ENCODE measurements at regions not wholly inside any gene's neighbourhood (a gene's known extent, or its start where the extent isn't known, plus 50 kb on each side); places are given as distances from the start of the nearest gene placed in this dataset.
"Not testable (repeated sequence)": the region's sequence is repeated elsewhere in the genome, so short reads cannot be mapped to it uniquely, and the experiment has no call there.

DNA sequence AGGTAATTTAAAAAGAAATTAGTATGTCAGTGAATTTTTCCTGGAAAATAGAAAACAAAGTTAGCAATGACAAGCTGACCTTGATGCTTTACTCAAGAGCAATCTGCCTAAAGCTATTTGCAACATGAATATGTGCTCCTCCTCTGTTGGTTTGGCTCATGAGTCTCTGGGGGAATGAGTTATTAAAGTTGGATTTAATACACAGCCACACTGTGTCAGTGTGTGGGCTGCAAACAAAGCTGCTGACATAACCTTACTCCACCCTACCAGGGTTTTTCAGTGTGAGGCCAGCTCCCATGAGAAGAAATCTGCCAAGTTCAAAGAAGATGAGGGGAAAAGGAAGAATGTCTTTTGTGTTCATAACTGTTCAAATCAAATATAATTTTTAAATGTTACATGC lies 280.5 kb downstream of the TLL1 start:
- DNase-seq (ENCODE audit: low spot score), result no peak

DNA sequence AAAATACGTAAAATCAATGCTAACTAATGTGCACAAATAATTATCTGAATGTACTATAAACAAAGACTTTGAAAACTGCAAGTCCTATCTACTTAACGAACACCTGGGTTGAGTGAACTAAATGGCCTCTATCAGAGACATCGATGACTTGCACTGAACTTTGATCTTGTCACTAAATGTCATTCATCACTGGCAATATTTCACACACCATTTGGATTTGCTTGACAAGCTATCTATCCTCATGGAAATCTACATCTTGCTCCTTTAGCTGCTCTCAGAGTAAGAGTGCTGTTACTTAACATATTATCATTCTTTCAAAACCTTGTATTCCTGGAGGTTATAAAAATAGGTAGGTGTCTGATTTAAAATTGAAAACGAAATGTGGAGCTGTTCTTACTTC lies 289.3 kb downstream of the TLL1 start:
- no peak for DNase-seq (ENCODE audit: low spot score)

DNA sequence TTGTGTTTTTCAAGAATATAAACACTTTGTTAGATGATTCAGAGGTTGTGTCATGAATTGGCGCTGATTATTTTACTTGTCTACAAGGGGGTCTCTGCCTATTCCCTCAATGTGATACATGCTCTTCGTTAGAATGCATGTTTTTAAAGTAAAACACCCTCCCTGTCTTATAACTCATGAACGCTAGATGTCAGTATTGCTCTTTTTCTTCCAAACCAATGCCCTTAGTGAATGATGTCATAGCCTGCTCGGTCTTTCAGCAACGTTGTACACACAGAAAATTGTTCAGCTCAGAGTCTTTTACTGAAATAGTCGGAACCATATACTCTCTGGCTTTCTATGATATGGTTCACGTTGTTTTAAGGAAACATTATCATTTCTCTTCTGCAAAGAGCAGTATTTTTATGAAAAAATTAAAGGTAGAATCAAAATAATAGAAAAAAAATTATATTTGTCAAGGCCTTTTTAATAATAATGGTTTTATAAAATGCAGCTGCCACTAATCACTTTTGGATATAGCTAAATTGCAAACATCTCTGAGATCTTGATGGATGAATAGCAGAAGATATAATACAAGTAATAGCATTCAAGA lies 292.9 kb downstream of the TLL1 start:
- DNase-seq (ENCODE audit: low spot score), result no peak

DNA sequence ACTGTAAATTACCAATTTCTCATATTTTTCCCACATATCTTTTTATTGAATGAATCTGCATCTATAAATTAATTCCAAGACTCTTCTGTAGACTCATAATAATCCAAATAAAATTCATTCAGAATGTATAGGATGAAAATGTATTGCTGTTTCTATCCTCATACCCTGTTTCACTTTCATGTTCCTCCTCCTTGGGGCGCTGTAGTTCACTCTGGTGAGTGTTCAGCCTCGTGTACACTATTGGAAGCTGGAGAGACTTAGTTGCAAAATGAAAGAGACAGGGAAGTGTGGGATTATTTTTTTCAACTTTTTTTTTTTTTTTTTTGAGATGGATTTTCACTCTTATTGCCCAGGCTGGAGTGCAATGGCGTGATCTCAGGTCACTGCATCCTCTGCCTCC lies 296.1 kb downstream of the TLL1 start:
- no peak for DNase-seq (ENCODE audit: low spot score)

DNA sequence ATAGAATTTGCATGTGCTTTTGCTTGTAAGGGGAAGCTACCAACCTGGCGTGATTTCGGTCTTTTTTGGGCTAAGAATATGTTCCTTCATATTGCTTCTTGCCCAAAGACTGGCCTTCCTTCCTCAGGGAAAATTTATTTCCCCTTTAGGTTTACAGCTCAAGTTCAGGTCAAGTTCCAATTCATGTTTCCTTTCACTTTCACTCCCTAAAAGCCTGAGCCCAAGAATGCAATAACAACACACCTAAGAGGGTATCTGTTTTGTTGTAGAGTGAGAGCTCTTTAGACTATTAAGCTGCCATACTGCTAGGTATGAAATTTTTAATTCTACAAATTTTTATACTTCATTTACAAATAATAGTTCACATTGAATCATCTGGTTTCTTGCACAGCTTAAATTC lies 299.6 kb downstream of the TLL1 start:
- no peak for DNase-seq (ENCODE audit: low spot score)

DNA sequence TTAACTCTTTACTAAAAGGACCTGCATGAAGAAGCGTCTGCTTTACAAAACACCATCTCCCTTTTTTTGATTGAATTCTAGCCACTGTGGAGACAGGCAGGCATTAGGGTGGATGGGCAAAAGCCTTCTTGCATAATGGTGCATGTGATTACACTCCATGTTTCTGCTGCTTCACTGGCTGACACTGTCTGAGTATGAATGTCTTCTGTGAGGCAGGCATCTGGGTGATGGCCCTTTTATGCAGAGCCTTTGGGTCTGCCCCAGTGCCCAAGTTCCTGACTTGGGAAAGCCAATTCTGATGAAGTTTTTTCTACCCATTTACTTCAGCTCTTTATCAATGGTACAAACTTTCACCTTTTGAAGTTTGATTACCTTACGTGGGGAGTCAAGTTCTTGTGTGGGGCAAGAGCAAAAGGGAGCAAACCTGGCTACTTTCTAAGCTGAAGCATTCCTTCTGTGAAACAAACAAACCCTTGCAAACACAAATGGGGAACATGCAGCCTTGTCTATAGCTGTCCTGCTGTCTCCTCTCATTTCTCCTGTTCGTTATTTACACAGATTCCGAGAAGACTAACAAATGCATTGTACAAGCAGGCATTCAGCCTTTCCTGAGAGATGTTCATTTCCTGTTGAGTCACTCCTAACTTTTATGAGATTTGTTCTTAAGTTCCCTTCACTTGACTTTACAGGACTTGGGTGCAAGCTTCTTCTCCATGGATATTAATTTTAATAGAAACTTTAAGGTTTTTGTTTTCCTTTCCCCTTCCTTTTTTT lies 301.9 kb downstream of the TLL1 start:
- DNase-seq (ENCODE audit: low spot score), result no peak

DNA sequence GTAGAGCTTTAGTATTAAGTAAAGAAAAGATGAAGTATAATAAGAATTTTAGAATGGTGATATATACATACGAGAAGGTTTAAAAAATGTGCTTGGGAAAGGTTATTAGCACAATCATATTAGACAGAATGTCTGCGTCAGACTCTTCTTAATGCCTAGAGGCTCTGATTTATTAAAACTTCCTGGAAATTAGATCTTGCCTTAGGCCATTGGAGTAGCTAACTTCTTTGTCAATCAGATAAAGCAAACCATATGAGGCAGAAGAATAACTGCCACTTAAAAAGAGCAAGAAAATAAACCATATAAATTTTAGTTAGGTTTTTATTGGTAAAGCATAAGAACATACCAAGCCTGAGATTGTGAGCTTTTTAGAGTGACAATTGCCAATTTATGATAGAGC lies 309.1 kb downstream of the TLL1 start:
- DNase-seq (ENCODE audit: low spot score), result no peak

DNA sequence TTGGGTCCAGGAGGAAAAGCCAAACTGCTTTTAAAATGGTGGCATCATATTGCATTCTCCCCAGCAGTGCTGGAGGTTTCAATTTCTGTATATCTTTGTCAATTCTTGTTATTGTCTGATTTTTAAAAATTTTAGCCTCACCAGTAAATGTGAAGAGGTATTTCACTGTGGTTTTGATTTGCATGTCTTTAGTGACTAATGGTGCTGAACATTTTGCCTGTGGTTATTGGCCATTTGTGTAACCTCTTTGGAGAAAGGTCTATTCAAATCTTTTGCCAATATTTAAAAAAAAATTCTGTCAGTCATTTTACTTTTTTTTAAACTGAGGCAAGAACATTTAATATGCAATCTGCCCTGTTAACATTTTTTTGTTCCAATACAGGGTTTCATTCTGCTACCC lies 322.1 kb downstream of the TLL1 start:
- DNase-seq (ENCODE audit: low spot score), result no peak

DNA sequence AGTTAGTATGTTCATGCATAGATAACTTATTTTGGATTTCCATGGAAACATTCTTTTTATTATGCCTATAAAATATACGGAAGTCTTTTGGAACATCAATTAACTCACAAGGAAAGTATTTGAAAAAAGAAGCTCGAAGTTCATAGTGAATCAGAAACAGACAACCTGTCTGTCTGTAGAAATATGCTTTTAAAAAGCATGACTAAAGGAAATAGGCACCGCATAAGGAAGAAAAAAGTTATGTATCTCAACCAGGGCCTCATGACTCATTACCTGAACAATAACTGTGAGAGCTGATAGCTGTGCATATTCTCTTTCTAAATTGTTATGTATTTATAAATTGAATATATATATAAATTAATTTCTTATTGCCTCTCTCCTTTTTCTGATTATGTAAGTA lies 324.1 kb downstream of the TLL1 start:
- no peak for DNase-seq (ENCODE audit: low spot score)

DNA sequence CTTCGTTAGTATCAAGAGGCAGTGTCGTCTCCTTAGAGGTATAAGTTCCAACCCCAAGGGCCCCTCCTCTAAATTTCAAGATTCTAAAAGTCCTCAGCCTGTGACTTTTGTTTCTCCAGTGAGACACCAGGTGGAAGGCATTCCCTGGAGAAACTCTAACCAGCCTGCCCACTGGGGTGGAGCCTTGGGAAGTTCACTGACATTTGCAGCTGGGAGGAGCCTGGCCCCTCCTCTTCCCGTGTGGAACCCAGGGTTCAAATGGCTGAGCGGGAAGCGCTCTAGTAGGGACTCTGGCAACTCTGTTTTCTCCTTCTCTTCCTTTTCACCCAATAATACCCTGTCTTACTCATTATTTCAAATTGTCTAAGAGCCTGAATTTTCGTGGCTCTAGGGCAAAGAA lies 325.0 kb downstream of the TLL1 start:
- no peak for DNase-seq (ENCODE audit: low spot score)

DNA sequence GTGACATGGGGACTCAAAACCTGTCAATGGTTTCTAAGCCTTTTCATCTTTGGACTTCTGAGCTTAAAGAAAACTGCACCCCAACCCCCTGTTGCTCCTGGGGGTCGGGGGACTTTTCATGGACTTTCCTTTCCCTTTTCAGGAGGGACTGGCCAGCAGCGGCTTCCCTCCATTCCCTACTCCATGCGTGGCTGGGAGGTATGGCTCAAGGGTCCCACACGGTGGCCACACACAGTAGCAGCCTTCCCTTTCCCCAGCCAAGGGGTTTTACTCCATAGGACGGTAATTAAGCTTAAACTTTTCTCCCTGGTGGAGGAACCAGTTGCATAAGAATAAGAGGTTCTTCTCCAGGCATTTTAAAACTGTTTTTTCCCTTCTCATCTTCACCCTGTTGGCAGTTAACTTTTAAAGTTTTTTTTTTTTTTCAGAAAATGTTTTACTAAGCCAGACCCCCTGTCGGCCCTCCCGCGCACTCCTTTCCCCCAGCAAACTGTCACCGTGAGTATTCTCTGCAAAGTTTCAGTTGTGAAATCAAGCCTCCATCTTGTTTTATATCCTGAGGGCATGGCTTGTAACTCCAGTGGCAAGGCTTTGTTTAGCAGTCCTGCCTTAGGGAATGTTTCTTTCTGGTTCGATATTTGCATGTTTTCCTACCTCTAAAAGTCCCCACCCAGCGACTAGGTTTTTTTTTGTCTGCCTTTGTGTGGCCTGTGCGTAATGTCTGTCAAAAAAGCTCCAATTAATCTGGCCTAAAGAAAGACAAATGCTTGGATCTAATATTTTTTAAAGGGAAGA lies 325.7 kb downstream of the TLL1 start:
- no peak for DNase-seq (ENCODE audit: low spot score)

DNA sequence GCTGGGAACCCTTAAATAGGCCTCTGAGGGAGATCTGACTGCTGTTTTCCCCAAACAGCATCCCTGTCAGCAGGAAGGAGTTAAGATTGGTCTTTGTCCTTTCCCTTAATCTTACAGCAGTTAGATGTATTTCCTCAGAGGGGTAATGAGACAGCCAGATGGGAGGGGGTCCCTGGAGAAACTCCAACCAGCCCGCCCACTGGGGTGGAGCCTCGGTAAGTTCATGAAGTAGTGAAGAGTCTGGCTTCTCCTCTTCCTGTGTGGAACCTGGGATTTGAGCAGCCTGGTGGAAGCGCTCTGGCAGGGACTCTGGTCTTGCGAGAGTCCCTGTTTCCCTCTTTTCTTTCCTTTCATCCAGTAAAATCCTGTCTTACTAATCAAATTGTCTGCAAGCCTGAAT lies 330.0 kb downstream of the TLL1 start:
- DNase-seq (ENCODE audit: low spot score), result no peak

DNA sequence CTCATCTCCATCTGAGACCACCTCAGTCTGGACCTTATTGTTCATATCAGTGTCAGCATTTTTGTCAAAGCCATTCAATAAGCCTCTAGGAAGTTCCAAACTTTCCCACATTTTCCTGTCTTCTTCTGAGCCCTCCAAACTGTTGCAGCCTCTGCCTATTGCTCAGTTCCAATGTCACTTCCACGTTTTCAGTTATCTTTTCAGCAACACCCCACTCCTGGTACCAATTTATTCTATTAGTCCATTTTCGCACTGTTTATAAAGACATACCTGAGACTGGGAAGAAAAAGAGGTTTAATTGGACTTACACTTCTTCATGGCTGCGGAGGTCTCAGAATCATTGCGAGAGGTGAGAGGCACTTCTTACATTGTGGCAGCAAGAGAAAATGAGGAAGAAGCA lies 339.3 kb downstream of the TLL1 start:
- DNase-seq (ENCODE audit: low spot score), result not testable (repeated sequence)

DNA sequence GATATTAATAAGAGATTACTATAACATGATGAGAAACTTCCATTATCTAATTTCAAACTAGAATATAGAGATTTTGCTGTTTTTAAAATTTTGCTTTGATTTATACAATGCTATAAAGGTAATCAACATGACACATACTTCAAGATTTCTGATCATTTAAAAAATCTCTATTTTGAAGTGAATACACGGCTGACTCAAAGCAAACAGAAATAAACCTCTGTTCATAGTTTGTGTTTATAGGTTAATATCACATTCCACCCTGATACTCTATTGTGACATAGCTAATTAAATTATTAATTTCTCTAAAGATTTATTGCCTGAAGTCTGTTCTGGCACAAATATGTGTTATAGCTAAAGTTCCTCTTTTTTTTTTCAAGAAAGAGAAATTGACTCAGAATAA lies 349.2 kb downstream of the TLL1 start:
- DNase-seq (ENCODE audit: low spot score), result no peak

DNA sequence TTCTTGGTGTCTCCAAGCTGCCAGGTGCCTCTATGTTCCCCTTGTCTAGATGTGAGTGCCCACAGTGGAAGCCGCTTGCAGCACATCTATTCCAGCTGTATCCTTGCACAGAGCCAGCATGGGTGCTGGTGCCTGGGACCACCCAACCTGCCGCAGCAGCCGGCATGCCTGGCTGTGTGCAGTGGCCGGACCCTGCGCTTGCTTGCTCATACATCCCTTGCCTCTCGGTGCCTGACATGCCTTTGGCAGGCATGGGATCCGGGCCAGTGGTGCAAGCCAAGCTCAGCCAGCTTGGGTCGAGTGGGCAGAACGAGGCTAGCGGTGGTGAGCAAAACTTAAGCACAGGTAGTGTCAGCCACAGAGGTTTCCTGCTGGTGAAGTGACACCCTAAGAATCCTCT lies 355.1 kb downstream of the TLL1 start:
- DNase-seq (ENCODE audit: low spot score), result no peak

DNA sequence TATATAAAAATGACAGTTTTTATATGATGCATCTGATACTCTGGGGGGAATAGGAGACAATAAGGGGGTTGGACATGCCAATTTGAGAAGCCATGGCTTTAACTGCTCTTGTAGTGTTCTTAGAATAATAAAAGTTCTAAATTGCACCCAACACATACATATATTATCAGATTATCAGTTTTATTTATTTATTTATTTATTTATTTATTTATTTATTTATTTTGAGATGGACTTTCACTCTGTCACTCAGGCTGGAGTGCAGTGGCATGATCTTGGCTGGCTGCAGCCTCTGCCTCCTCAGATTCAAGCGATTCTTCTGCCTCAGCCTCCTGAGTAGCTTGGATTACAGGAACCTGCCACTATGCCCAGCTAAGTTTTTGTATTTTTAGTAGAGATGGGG lies 356.8 kb downstream of the TLL1 start:
- no peak for DNase-seq (ENCODE audit: low spot score)

DNA sequence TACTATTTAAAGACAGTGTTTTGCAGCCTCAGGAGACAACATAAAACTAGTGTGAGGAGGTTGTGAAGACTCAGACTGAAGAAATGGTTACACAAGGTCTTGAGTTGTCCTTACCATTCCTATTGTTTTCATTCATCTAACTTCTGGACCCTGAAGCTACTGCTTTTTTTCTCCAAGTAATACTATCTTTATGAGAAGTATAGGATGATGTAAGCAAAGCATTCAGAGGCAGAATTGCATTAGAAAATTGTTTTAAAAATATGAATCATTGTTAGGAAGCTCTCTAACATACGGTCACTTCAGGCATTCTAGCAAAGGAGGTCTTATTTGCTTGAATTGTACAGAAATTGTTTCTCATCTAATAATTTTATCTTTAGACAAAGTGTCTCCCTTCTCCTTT lies 357.8 kb downstream of the TLL1 start:
- no peak for DNase-seq (ENCODE audit: low spot score)

DNA sequence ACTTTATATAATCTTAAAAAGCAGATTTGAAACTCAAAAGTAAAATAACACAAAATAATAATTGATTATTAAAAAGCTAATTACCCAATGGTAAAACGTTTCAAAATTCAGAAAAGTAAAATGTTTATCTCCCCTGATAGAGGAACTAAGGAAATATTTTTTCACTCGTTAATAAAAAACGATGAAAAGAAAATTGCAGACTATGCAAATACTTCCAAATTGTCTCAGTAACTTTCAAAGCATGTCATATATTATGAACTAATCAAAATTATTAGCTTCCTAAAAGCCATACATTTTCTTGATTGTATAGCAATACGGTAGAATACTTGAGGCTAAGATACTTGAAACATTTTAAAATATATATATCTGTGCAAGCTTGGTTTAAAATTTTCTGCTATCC lies 366.3 kb downstream of the TLL1 start:
- no peak for DNase-seq (ENCODE audit: low spot score)

DNA sequence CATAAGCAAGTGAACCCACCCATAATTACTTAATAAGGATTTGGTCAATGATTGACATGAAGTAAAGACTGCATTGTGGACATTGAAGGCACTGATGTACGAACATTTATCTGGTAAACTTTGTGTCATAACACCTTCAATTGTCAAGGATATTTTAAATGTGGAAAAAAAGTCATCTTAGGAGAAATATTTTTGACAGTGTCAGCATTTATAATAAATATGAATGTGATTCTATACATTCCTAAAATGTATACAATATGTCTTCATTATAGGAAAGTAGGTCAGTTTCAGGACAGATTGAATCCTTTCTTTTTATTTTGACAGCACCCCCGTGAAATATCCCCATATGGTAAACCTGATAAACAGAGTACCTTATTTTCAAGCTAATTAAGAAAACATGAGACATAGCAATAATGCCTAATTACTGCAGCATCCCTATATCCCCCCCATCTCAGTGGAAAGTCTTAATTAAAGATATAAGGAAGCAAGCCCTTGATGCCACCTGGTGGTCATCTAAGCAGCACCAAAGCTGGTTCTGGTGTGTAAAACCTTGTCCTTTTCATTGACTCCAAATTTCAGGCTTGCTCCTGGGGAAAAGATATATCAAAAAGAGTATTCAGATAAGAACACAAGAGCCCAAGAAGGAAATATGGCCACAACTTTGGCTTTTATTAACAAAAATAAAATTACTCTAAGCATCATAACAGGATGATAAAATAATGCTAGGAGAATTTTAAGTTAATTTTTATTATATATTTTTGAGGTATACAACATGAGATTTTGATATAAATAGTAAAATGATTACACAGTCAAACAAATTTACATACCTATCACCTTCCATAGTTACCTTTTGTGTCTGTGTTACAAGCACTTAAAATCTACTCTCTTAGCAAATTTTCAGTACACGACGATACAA lies 379.7 kb downstream of the TLL1 start:
- no peak for DNase-seq (ENCODE audit: low spot score)

DNA sequence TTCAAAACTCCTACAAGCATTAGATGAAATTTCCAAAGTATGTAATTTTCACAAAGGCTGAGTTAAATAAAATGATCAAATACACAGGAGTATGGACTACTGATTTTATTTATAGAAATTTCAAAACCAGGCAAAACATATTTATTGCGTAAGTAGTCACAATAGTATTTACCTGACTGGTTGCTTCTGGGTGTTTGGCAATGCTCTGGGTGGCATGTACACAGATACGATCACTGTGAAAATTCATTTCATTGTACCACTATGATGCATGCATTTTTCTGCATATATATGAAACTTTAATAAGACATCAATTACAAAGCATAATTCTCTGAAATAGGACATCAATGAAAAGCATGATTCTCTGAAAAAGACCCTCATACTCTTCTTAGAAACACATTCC lies 384.2 kb downstream of the TLL1 start:
- DNase-seq (ENCODE audit: low spot score), result no peak

DNA sequence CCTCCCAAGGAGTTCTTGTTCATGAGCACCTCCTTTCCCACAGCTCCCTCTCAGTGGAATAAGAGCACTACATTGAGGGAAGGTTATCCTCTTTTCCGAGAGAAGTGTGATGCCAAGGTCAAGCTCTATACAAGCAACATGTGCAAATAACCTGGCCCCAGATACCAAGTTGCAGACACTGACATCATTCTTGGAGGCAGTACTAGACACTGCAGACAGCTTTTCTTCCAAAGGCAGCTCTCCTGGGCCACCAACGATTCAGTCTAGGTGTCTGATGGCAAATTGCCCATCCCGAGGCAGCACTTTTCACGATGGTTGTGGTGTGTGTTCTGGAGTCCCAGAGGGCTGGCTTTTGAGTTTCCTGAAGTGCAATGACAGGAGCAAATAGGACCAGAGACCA lies 384.9 kb downstream of the TLL1 start:
- no peak for DNase-seq (ENCODE audit: low spot score)

DNA sequence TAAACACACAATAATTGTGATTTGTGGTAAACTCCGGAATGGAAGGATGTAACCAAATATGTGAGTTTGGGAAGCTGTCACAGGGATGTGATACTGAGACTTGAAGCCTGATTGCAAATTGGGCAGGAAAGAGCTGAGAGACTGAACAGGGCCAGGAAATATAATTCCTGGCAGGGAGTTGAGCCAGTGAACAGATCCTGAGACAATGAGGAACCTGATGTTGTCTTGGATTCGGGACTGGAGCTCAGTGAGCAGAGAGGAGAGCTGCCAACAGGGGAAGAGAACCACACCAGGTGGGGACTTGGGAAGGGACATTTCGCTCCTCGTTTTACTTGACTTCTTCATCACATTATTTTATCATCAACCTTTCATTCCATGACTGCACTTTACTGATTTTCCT lies 386.0 kb downstream of the TLL1 start:
- no peak for DNase-seq (ENCODE audit: low spot score)

Measured in ureter (tissue), 1 donor.